T-helper 17 cell (primary cell): ENCODE measurements at regions not wholly inside any gene's neighbourhood (a gene's known extent, or its start where the extent isn't known, plus 50 kb on each side); places are given as distances from the start of the nearest gene placed in this dataset.

Source experiments
- ATAC-seq: fragments of 150-1000 bp; cut with Tn5 transposase; 2 replicates; pipeline ENCODE4 v1.10.0; 2021; ENCODE audit warnings: mild to moderate bottlenecking, moderate library complexity
- DNase-seq, 3 donors: peaks; one replicate each; pipeline versions ENCODE4 v3.0.0 to v3.0.0-alpha.2; 2020 to 2021
- H3K9me3 ChIP-seq: one replicate; pipeline ENCODE4 v1.7.0; 2013; ENCODE audit warnings: low read length, mild to moderate bottlenecking; ENCODE audit not compliant: control insufficient read depth, poor library complexity, severe bottlenecking
- H3K27ac Mint-ChIP-seq: one replicate; pipeline ENCODE4 v1.8.0; 2022; ENCODE audit warnings: mild to moderate bottlenecking, moderate library complexity, mixed read lengths
- H3K27me3 Mint-ChIP-seq: one replicate; pipeline ENCODE4 v1.8.0; 2022; ENCODE audit warnings: mixed read lengths
- H3K36me3 Mint-ChIP-seq: one replicate; pipeline ENCODE4 v1.8.0; 2022; ENCODE audit warnings: low read depth, mixed read lengths
- H3K4me1 Mint-ChIP-seq: one replicate; pipeline ENCODE4 v1.8.0; 2022; ENCODE audit warnings: mild to moderate bottlenecking, mixed read lengths
- H3K4me3 Mint-ChIP-seq: one replicate; pipeline ENCODE4 v1.8.0; 2022; ENCODE audit warnings: mild to moderate bottlenecking, moderate library complexity, mixed read lengths

GRCh38 chr6:9087470-9087869 is 652.1 kb upstream of the SLC35B3 start:
- Mint-ChIP-seq H3K27me3 (no peaks in the 10 kb centered on the region), H3K36me3 (no peaks in the 10 kb centered on the region), H3K4me3 (no peak overlapping the region), H3K27ac (no peak overlapping the region), H3K4me1 (no peaks in the 10 kb centered on the region)
- H3K9me3 ChIP-seq: no peaks in the 10 kb centered on the region
- DNase-seq (no peak), ATAC-seq (no peak)

- DNase-seq (no peak), ATAC-seq (no peak)
- Mint-ChIP-seq H3K4me3 (no peak overlapping the region), H3K36me3 (no peaks in the 10 kb centered on the region), H3K27ac (no peak overlapping the region), H3K4me1 (no peaks in the 10 kb centered on the region), H3K27me3 (no peaks in the 10 kb centered on the region)
- no peaks in the 10 kb centered on the region for H3K9me3 ChIP-seq
Measured at GRCh38 chr6:9086331-9086730, 651.0 kb upstream of the SLC35B3 start.

GRCh38 chr6:9085709-9086070 is 650.3 kb upstream of the SLC35B3 start:
- Mint-ChIP-seq H3K36me3 (no peaks in the 10 kb centered on the region), H3K27ac (no peak overlapping the region), H3K4me3 (no peak overlapping the region), H3K4me1 (no peaks in the 10 kb centered on the region), H3K27me3 (no peaks in the 10 kb centered on the region)
- DNase-seq (no peak), ATAC-seq (no peak)
- H3K9me3 ChIP-seq: no peaks in the 10 kb centered on the region

GRCh38 chr6:9085054-9085708 is 649.8 kb upstream of the SLC35B3 start:
- Mint-ChIP-seq H3K27me3 (no peaks in the 10 kb centered on the region), H3K27ac (no peak overlapping the region)
- DNase-seq: no peak

GRCh38 chr6:9083108-9083507 is 647.8 kb upstream of the SLC35B3 start:
- no peaks in the 10 kb centered on the region for H3K27me3 Mint-ChIP-seq
- DNase-seq: no peak
- no peak for ATAC-seq
- H3K27ac Mint-ChIP-seq: no peak overlapping the region
- no peaks in the 10 kb centered on the region for H3K9me3 ChIP-seq
- H3K4me1 Mint-ChIP-seq: no peaks in the 10 kb centered on the region
- no peaks in the 10 kb centered on the region for H3K36me3 Mint-ChIP-seq
- no peak overlapping the region for H3K4me3 Mint-ChIP-seq

More at GRCh38 chr6:9085054-9085708, 649.8 kb upstream of the SLC35B3 start:
- no peaks in the 10 kb centered on the region for H3K9me3 ChIP-seq
- Mint-ChIP-seq H3K36me3 (no peaks in the 10 kb centered on the region), H3K4me3 (no peak overlapping the region), H3K4me1 (no peaks in the 10 kb centered on the region)
- ATAC-seq: no peak

- H3K9me3 ChIP-seq: no peaks in the 10 kb centered on the region
- no peak overlapping the region for H3K27ac Mint-ChIP-seq
- H3K4me3 Mint-ChIP-seq: no peak overlapping the region
- DNase-seq (no peak), ATAC-seq (no peak)
- no peaks in the 10 kb centered on the region for H3K27me3 Mint-ChIP-seq
- no peaks in the 10 kb centered on the region for H3K36me3 Mint-ChIP-seq
- H3K4me1 Mint-ChIP-seq: no peaks in the 10 kb centered on the region
Measured at GRCh38 chr6:9066726-9067125, 631.4 kb upstream of the SLC35B3 start.

GRCh38 chr6:9064156-9064555 is 628.8 kb upstream of the SLC35B3 start:
- Mint-ChIP-seq H3K27ac (no peak overlapping the region), H3K36me3 (no peaks in the 10 kb centered on the region), H3K4me1 (no peaks in the 10 kb centered on the region), H3K4me3 (no peak overlapping the region), H3K27me3 (no peaks in the 10 kb centered on the region)
- ATAC-seq: no peak
- no peak for DNase-seq
- H3K9me3 ChIP-seq: no peaks in the 10 kb centered on the region

GRCh38 chr6:9062596-9062995 is 627.3 kb upstream of the SLC35B3 start:
- H3K4me1 Mint-ChIP-seq: no peaks in the 10 kb centered on the region
- H3K9me3 ChIP-seq: no peaks in the 10 kb centered on the region
- H3K36me3 Mint-ChIP-seq: no peaks in the 10 kb centered on the region
- DNase-seq: no peak
- H3K27me3 Mint-ChIP-seq: no peaks in the 10 kb centered on the region
- H3K27ac Mint-ChIP-seq: no peak overlapping the region
- no peak overlapping the region for H3K4me3 Mint-ChIP-seq
- no peak for ATAC-seq

- Mint-ChIP-seq H3K36me3 (no peaks in the 10 kb centered on the region), H3K27ac (no peak overlapping the region), H3K27me3 (no peaks in the 10 kb centered on the region), H3K4me1 (no peaks in the 10 kb centered on the region), H3K4me3 (no peak overlapping the region)
- ATAC-seq (no peak), DNase-seq (no peak)
- no peaks in the 10 kb centered on the region for H3K9me3 ChIP-seq
Measured at GRCh38 chr6:9057937-9058336, 622.6 kb upstream of the SLC35B3 start.

- H3K9me3 ChIP-seq: no peaks in the 10 kb centered on the region
- Mint-ChIP-seq H3K36me3 (no peaks in the 10 kb centered on the region), H3K27ac (no peak overlapping the region), H3K27me3 (no peaks in the 10 kb centered on the region), H3K4me1 (no peaks in the 10 kb centered on the region), H3K4me3 (no peak overlapping the region)
- no peak for DNase-seq
- no peak for ATAC-seq
Measured at GRCh38 chr6:9056556-9056955, 621.2 kb upstream of the SLC35B3 start.

GRCh38 chr6:9044426-9044825 is 609.1 kb upstream of the SLC35B3 start:
- DNase-seq (no peak), ATAC-seq (no peak)
- Mint-ChIP-seq H3K27ac (no peak overlapping the region), H3K27me3 (no peaks in the 10 kb centered on the region), H3K4me3 (no peak overlapping the region), H3K4me1 (no peaks in the 10 kb centered on the region), H3K36me3 (no peaks in the 10 kb centered on the region)
- no peaks in the 10 kb centered on the region for H3K9me3 ChIP-seq

GRCh38 chr6:9040718-9041117 is 605.4 kb upstream of the SLC35B3 start:
- ATAC-seq (no peak), DNase-seq (no peak)
- no peak overlapping the region for H3K4me3 Mint-ChIP-seq
- no peaks in the 10 kb centered on the region for H3K4me1 Mint-ChIP-seq
- H3K27me3 Mint-ChIP-seq: no peaks in the 10 kb centered on the region
- H3K9me3 ChIP-seq: no peaks in the 10 kb centered on the region
- no peaks in the 10 kb centered on the region for H3K36me3 Mint-ChIP-seq
- H3K27ac Mint-ChIP-seq: no peak overlapping the region

GRCh38 chr6:9039258-9039657 is 603.9 kb upstream of the SLC35B3 start:
- DNase-seq (no peak), ATAC-seq (no peak)
- H3K9me3 ChIP-seq: no peaks in the 10 kb centered on the region

GRCh38 chr6:9028086-9028485 is 592.7 kb upstream of the SLC35B3 start:
- no peak for DNase-seq
- no peaks in the 10 kb centered on the region for H3K4me1 Mint-ChIP-seq
- no peaks in the 10 kb centered on the region for H3K27me3 Mint-ChIP-seq
- H3K4me3 Mint-ChIP-seq: no peak overlapping the region
- no peaks in the 10 kb centered on the region for H3K9me3 ChIP-seq
- H3K27ac Mint-ChIP-seq: no peak overlapping the region
- ATAC-seq: no peak
- H3K36me3 Mint-ChIP-seq: no peaks in the 10 kb centered on the region

More at GRCh38 chr6:9039258-9039657, 603.9 kb upstream of the SLC35B3 start:
- Mint-ChIP-seq H3K27me3 (no peaks in the 10 kb centered on the region), H3K4me3 (no peak overlapping the region), H3K36me3 (no peaks in the 10 kb centered on the region), H3K4me1 (no peaks in the 10 kb centered on the region), H3K27ac (no peak overlapping the region)
